Ovary (tissue), 7 donors: ENCODE measurements at regions not wholly inside any gene's neighbourhood (a gene's known extent, or its start where the extent isn't known, plus 50 kb on each side); places are given as distances from the start of the nearest gene placed in this dataset.

Source experiments
- DNase-seq, 5 donors: peaks; one replicate each; pipeline ENCODE4 v3.0.0-alpha.2; 2019 to 2020
- H3K27ac ChIP-seq, 2 donors: fragments of 200-600 bp; one replicate each; pipeline versions ENCODE4 v1.5.1 to v1.8.0; 2019 to 2022
- H3K27me3 ChIP-seq: fragments of 200-600 bp; one replicate; pipeline ENCODE4 v1.8.0; 2022
- H3K36me3 ChIP-seq: fragments of 200-600 bp; sonication (generic); one replicate; pipeline ENCODE4 v1.5.1; 2019
- H3K4me1 ChIP-seq: one replicate; pipeline ENCODE4 v1.8.1; 2013; ENCODE audit warnings: mild to moderate bottlenecking, moderate library complexity; ENCODE audit not compliant: insufficient read depth
- H3K4me3 ChIP-seq: fragments of 200-600 bp; sonication (generic); one replicate; pipeline ENCODE4 v1.5.1; 2017
- H3K9me3 ChIP-seq, 2 donors: fragments of 200-600 bp in 1 of 2; sonication (generic) in 1 of 2; one replicate each; pipeline versions ENCODE4 v1.5.1 to v1.8.1; 2013 to 2019; ENCODE audit warnings: mild to moderate bottlenecking in 1 of 2, moderate library complexity in 1 of 2
- CTCF ChIP-seq, 3 donors: fragments of 450-650 bp in 2 of 3; fragments of 200-600 bp in 1 of 3; IDR thresholded peaks; one replicate each; pipeline versions ENCODE4 v1.5.1 to v1.8.0; 2016 to 2022; ENCODE audit warnings: antibody characterized with exemption in 3 of 3, mild to moderate bottlenecking in 1 of 3
- EP300 ChIP-seq: sonication (generic); formaldehyde crosslinking; IDR thresholded peaks from one replicate; pipeline ENCODE4 v1.6.1; 2017; ENCODE audit warnings: antibody characterized with exemption
- POLR2A ChIP-seq: fragments of 450-650 bp; IDR thresholded peaks from one replicate; pipeline ENCODE4 v1.6.1; 2017; ENCODE audit warnings: antibody characterized with exemption, mild to moderate bottlenecking, moderate library complexity
- WGBS, 3 donors: extraction: QIAGEN DNeasy Blood & Tissue Kit in 1 of 3; methylation state at CpG; one replicate each; pipeline versions ENCODE4 v1.1.5 to v1.1.7; 2013 to 2017; 5-methylcytosine and 5-hydroxymethylcytosine counted together
- intact Hi-C, 4 donors: fragments of 100-400 bp; cut with DNase I; formaldehyde crosslinking; loops; one replicate each; pipeline versions ENCODE4 v1.11.0 to v1.15.1; 2022 to 2023
- donor health status: DM: no; HTN: no; CAD: no; lungs with moderate emphysema.
- donor health status: DM: no; HTN: no; CAD: no.
- donor health status: Bipolar disorder and iron deficiency.
- donor health status: DM: no; HTN: no; CAD: no.
- donor health status: DM: yes; HTN: yes; CAD: no.

GRCh38 chr1:232227306-232227705 is 402.6 kb downstream of the SIPA1L2 start:
- Histone ChIP-seq H3K27ac (no peak overlapping the region), H3K4me1 (no peaks in the 10 kb centered on the region), H3K4me3 (no peak overlapping the region), H3K36me3 (no peaks in the 10 kb centered on the region), H3K27me3 (no peaks in the 10 kb centered on the region), H3K9me3 (no peaks in the 10 kb centered on the region)
- no peak for DNase-seq
- TF ChIP-seq POLR2A: no peak
- TF ChIP-seq CTCF (IDR thresholded peaks at IDR 0.05): no peak
- no peak for TF ChIP-seq EP300
- intact Hi-C loops: no loop called here
- 28 to 33% (median 31%) methylated on average over 3 of the region's 3 CpGs for WGBS, 3 donors

GRCh38 chr1:232226197-232226712 is 403.7 kb downstream of the SIPA1L2 start:
- WGBS, 3 donors: 61 to 68% (median 62%) methylated on average over 5 of the region's 5 CpGs
- Histone ChIP-seq H3K9me3 (no peaks in the 10 kb centered on the region), H3K4me1 (no peaks in the 10 kb centered on the region), H3K27ac (no peak overlapping the region), H3K36me3 (no peaks in the 10 kb centered on the region), H3K4me3 (no peak overlapping the region), H3K27me3 (no peaks in the 10 kb centered on the region)
- intact Hi-C loops: no loop called here
- TF ChIP-seq EP300: no peak
- no peak for TF ChIP-seq POLR2A
- TF ChIP-seq CTCF (IDR thresholded peaks at IDR 0.05): no peak
- DNase-seq: no peak

GRCh38 chr1:232225336-232226131 is 404.4 kb downstream of the SIPA1L2 start:
- 89 to 93% (median 92%) methylated on average over 13 of the region's 13 CpGs for WGBS, 3 donors
- TF ChIP-seq EP300: no peak
- TF ChIP-seq POLR2A: no peak
- no peak for TF ChIP-seq CTCF (IDR thresholded peaks at IDR 0.05)
- Histone ChIP-seq H3K4me3 (no peak overlapping the region), H3K4me1 (no peaks in the 10 kb centered on the region), H3K27me3 (no peaks in the 10 kb centered on the region), H3K9me3 (no peaks in the 10 kb centered on the region), H3K27ac (no peak overlapping the region), H3K36me3 (no peaks in the 10 kb centered on the region)
- DNase-seq: no peak
- intact Hi-C loops: no loop called here

- Histone ChIP-seq H3K27me3 (no peaks in the 10 kb centered on the region), H3K9me3 (no peaks in the 10 kb centered on the region), H3K27ac (no peak overlapping the region), H3K36me3 (no peaks in the 10 kb centered on the region), H3K4me1 (no peaks in the 10 kb centered on the region), H3K4me3 (no peak overlapping the region)
- TF ChIP-seq CTCF (IDR thresholded peaks at IDR 0.05) (no peak), EP300 (no peak), POLR2A (no peak)
- DNase-seq: no peak
- intact Hi-C loops: no loop called here
- WGBS, 3 donors: 80 to 85% (median 84%) methylated on average over 7 of the region's 7 CpGs
These were observed 406.0 kb downstream of the SIPA1L2 start for GRCh38 chr1:232223887-232224286.
